ENCODE measurements at regions not wholly inside any gene's neighbourhood (a gene's known extent, or its start where the extent isn't known, plus 50 kb on each side); places are given as distances from the start of the nearest gene placed in this dataset.
"Not testable (repeated sequence)": the region's sequence is repeated elsewhere in the genome, so short reads cannot be mapped to it uniquely, and the experiment has no call there.

- peak overlapping the region; percentile 45 for H3K27ac Mint-ChIP-seq
- H3K4me1 Mint-ChIP-seq: peaks cover 12% of the 10 kb centered on the region
- H3K9me3 Mint-ChIP-seq: no peaks in the 10 kb centered on the region
- H3K36me3 Mint-ChIP-seq: no peaks in the 10 kb centered on the region
- no peaks in the 10 kb centered on the region for H3K27me3 Mint-ChIP-seq
- peak overlapping the region; percentile 16 for H3K4me3 Mint-ChIP-seq
- ATAC-seq (ENCODE audit: low read depth) (peak; percentile 65), DNase-seq (ENCODE audit: low spot score in 2 of 2) (no peak)
Observed at GRCh38 chr21:23936991-23937390, 1670.3 kb downstream of the MRPL39 start.

- H3K9me3 Mint-ChIP-seq: no peaks in the 10 kb centered on the region
Observed at GRCh38 chr21:23936224-23936623, 1671.1 kb downstream of the MRPL39 start.

GRCh38 chr21:23930565-23930964 lies 1676.7 kb downstream of the MRPL39 start:
- ATAC-seq (ENCODE audit: low read depth): no peak
- no peak for DNase-seq (ENCODE audit: low spot score in 2 of 2)
- Mint-ChIP-seq H3K9me3 (no peaks in the 10 kb centered on the region), H3K36me3 (no peaks in the 10 kb centered on the region), H3K4me3 (no peak overlapping the region), H3K4me1 (peaks cover 3% of the 10 kb centered on the region), H3K27me3 (peaks cover 4% of the 10 kb centered on the region), H3K27ac (no peak overlapping the region)

More at GRCh38 chr21:23936224-23936623, 1671.1 kb downstream of the MRPL39 start:
- H3K36me3 Mint-ChIP-seq: no peaks in the 10 kb centered on the region
- no peak for ATAC-seq (ENCODE audit: low read depth)
- peaks cover 12% of the 10 kb centered on the region for H3K4me1 Mint-ChIP-seq
- no peaks in the 10 kb centered on the region for H3K27me3 Mint-ChIP-seq
- DNase-seq (ENCODE audit: low spot score in 2 of 2): no peak
- peak overlapping the region; percentile 45 for H3K27ac Mint-ChIP-seq
- H3K4me3 Mint-ChIP-seq: no peak overlapping the region

- H3K27me3 Mint-ChIP-seq; H3K9me3 Mint-ChIP-seq; H3K27ac Mint-ChIP-seq; DNase-seq (ENCODE audit: low spot score in 2 of 2); H3K4me3 Mint-ChIP-seq; ATAC-seq (ENCODE audit: low read depth); H3K36me3 Mint-ChIP-seq: not testable (repeated sequence)
- H3K4me1 Mint-ChIP-seq: peaks cover 13% of the 10 kb centered on the region
Observed at GRCh38 chr21:23926430-23926829, 1680.9 kb downstream of the MRPL39 start.

- DNase-seq (ENCODE audit: low spot score in 2 of 2) (peak; percentile 13 to 15), ATAC-seq (ENCODE audit: low read depth) (peak; percentile 79)
- Mint-ChIP-seq H3K27ac (peak overlapping the region; percentile 6), H3K27me3 (no peaks in the 10 kb centered on the region), H3K4me1 (peaks cover 14% of the 10 kb centered on the region), H3K9me3 (no peaks in the 10 kb centered on the region), H3K4me3 (peak overlapping the region; percentile 39), H3K36me3 (no peaks in the 10 kb centered on the region)
Observed at GRCh38 chr21:23921670-23922418, 1685.4 kb downstream of the MRPL39 start.

- Mint-ChIP-seq H3K4me1 (no peaks in the 10 kb centered on the region), H3K4me3 (no peak overlapping the region), H3K27ac (no peak overlapping the region), H3K9me3 (peaks cover 6% of the 10 kb centered on the region), H3K27me3 (no peaks in the 10 kb centered on the region), H3K36me3 (peaks cover 7% of the 10 kb centered on the region)
- DNase-seq (ENCODE audit: low spot score in 2 of 2) (no peak), ATAC-seq (ENCODE audit: low read depth) (no peak)
Observed at GRCh38 chr21:23900727-23901126, 1706.6 kb downstream of the MRPL39 start.

- DNase-seq (ENCODE audit: low spot score in 2 of 2): no peak
- Mint-ChIP-seq H3K4me1 (no peaks in the 10 kb centered on the region), H3K36me3 (peaks cover 7% of the 10 kb centered on the region), H3K9me3 (peaks cover 6% of the 10 kb centered on the region), H3K27ac (no peak overlapping the region), H3K4me3 (no peak overlapping the region), H3K27me3 (no peaks in the 10 kb centered on the region)
- ATAC-seq (ENCODE audit: low read depth): no peak
Observed at GRCh38 chr21:23899561-23899960, 1707.7 kb downstream of the MRPL39 start.

- Mint-ChIP-seq H3K27ac (no peak overlapping the region), H3K4me3 (no peak overlapping the region), H3K36me3 (no peaks in the 10 kb centered on the region), H3K4me1 (peaks cover 7% of the 10 kb centered on the region), H3K27me3 (no peaks in the 10 kb centered on the region), H3K9me3 (no peaks in the 10 kb centered on the region)
- ATAC-seq (ENCODE audit: low read depth) (no peak), DNase-seq (ENCODE audit: low spot score in 2 of 2) (no peak)
Observed at GRCh38 chr21:23890652-23891051, 1716.6 kb downstream of the MRPL39 start.

- Mint-ChIP-seq H3K36me3 (no peaks in the 10 kb centered on the region), H3K4me3 (peak overlapping the region; percentile 85), H3K27me3 (no peaks in the 10 kb centered on the region), H3K9me3 (no peaks in the 10 kb centered on the region), H3K4me1 (peaks cover 7% of the 10 kb centered on the region), H3K27ac (peak overlapping the region; percentile 82)
- ATAC-seq (ENCODE audit: low read depth) (peak; percentile 93), DNase-seq (ENCODE audit: low spot score in 2 of 2) (peak; percentile 27 to 38)
Observed at GRCh38 chr21:23887725-23888306, 1719.5 kb downstream of the MRPL39 start.

- H3K4me1 Mint-ChIP-seq: peaks cover 7% of the 10 kb centered on the region
- H3K9me3 Mint-ChIP-seq: no peaks in the 10 kb centered on the region
- DNase-seq (ENCODE audit: low spot score in 2 of 2) (no peak), ATAC-seq (ENCODE audit: low read depth) (no peak)
- no peaks in the 10 kb centered on the region for H3K27me3 Mint-ChIP-seq
- peak overlapping the region; percentile 85 for H3K4me3 Mint-ChIP-seq
- peak overlapping the region; percentile 82 for H3K27ac Mint-ChIP-seq
- H3K36me3 Mint-ChIP-seq: no peaks in the 10 kb centered on the region
Observed at GRCh38 chr21:23886828-23887724, 1720.2 kb downstream of the MRPL39 start.

GRCh38 chr21:23881783-23882182 lies 1725.5 kb downstream of the MRPL39 start:
- Mint-ChIP-seq H3K4me1 (peaks cover under 1% of the 10 kb centered on the region), H3K27ac (no peak overlapping the region)

GRCh38 chr21:23876925-23877558 lies 1730.2 kb downstream of the MRPL39 start:
- no peak for DNase-seq (ENCODE audit: low spot score in 2 of 2)
- ATAC-seq (ENCODE audit: low read depth): no peak
- Mint-ChIP-seq H3K9me3 (no peaks in the 10 kb centered on the region), H3K4me1 (no peaks in the 10 kb centered on the region), H3K36me3 (no peaks in the 10 kb centered on the region), H3K4me3 (no peak overlapping the region), H3K27ac (no peak overlapping the region), H3K27me3 (no peaks in the 10 kb centered on the region)

More at GRCh38 chr21:23881783-23882182, 1725.5 kb downstream of the MRPL39 start:
- Mint-ChIP-seq H3K27me3 (no peaks in the 10 kb centered on the region), H3K36me3 (no peaks in the 10 kb centered on the region), H3K9me3 (no peaks in the 10 kb centered on the region), H3K4me3 (no peak overlapping the region)
- no peak for ATAC-seq (ENCODE audit: low read depth)
- DNase-seq (ENCODE audit: low spot score in 2 of 2): no peak

GRCh38 chr21:23874271-23874670 lies 1733.0 kb downstream of the MRPL39 start:
- no peaks in the 10 kb centered on the region for H3K4me1 Mint-ChIP-seq

More at GRCh38 chr21:23874271-23874670, 1733.0 kb downstream of the MRPL39 start:
- H3K27ac Mint-ChIP-seq: no peak overlapping the region
- H3K27me3 Mint-ChIP-seq: no peaks in the 10 kb centered on the region
- DNase-seq (ENCODE audit: low spot score in 2 of 2): no peak
- H3K36me3 Mint-ChIP-seq: no peaks in the 10 kb centered on the region
- no peak overlapping the region for H3K4me3 Mint-ChIP-seq
- no peak for ATAC-seq (ENCODE audit: low read depth)
- no peaks in the 10 kb centered on the region for H3K9me3 Mint-ChIP-seq

Measured in memory B cell (primary cell).